ENCODE measurements at regions not wholly inside any gene's neighbourhood (a gene's known extent, or its start where the extent isn't known, plus 50 kb on each side); places are given as distances from the start of the nearest gene placed in this dataset.

GRCh38 chr6:48859562-48860123 lies 603.4 kb downstream of the MMUT start:
- TF ChIP-seq CTCF (IDR thresholded peaks at IDR 0.05): no peak
- TF ChIP-seq POLR2A (IDR thresholded peaks at IDR 0.05): no peak
